Duodenal mucosa (tissue), 2 donors: ENCODE measurements at regions not wholly inside any gene's neighbourhood (a gene's known extent, or its start where the extent isn't known, plus 50 kb on each side); places are given as distances from the start of the nearest gene placed in this dataset.

ENCODE experiments used
- H3K27ac ChIP-seq: one replicate; pipeline ENCODE4 v1.7.0; 2013; ENCODE audit warnings: low read depth, low read length
- H3K27me3 ChIP-seq, 2 donors: one replicate each; pipeline ENCODE4 v1.7.0; 2013; ENCODE audit warnings: low read length in 2 of 2, control low read depth in 1 of 2; ENCODE audit not compliant: insufficient read depth in 2 of 2, control insufficient read depth in 1 of 2
- H3K36me3 ChIP-seq, 2 donors: one replicate each; pipeline ENCODE4 v1.7.0; 2013; ENCODE audit warnings: low read length in 2 of 2, control low read depth in 1 of 2; ENCODE audit not compliant: insufficient read depth in 2 of 2, control insufficient read depth in 1 of 2
- H3K4me1 ChIP-seq, 2 donors: one replicate each; pipeline ENCODE4 v1.7.0; 2013; ENCODE audit warnings: low read length in 2 of 2, control low read depth in 1 of 2; ENCODE audit not compliant: insufficient read depth in 2 of 2, control insufficient read depth in 1 of 2
- H3K4me3 ChIP-seq, 2 donors: one replicate each; pipeline ENCODE4 v1.7.0; 2013; ENCODE audit warnings: low read length in 2 of 2, low read depth in 1 of 2
- H3K9ac ChIP-seq, 2 donors: one replicate each; pipeline ENCODE4 v1.7.0; 2013; ENCODE audit warnings: low read length in 2 of 2, low read depth in 1 of 2
- H3K9me3 ChIP-seq, 2 donors: one replicate each; pipeline ENCODE4 v1.7.0; 2013; ENCODE audit warnings: low read length in 2 of 2, control low read depth in 1 of 2; ENCODE audit not compliant: control insufficient read depth in 1 of 2

- no peak overlapping the region for H3K27ac ChIP-seq
- H3K4me1 ChIP-seq: no peaks in the 10 kb centered on the region
- H3K36me3 ChIP-seq: no peaks in the 10 kb centered on the region
- H3K4me3 ChIP-seq: no peak overlapping the region
- no peak overlapping the region for H3K9ac ChIP-seq
- H3K27me3 ChIP-seq: no peaks in the 10 kb centered on the region
- peaks cover 0 to 8% of the 10 kb centered on the region in 2 donors for H3K9me3 ChIP-seq
Measured at GRCh38 chr4:4808086-4808485, 51.4 kb upstream of the MSX1 start.

DNA sequence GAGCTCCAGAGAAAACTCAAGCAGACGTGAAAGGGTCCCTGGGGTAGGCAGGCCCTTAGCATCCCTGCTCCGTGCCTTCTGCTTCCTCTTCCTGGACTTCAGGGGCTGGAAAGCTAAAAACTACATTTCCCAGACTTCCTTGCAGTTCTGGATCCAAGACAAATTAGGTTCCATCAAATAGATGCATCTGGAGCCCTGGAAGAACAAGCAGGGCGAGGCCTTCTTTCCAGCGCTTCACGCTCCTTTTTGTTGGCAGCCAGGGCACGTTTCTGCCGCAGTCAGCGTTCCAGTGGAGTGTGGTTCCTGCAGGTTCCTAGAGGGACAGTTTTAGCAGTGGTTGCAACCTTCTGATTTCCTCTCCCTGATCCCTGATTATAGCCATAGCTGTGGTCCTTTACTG is 53.6 kb upstream of the MSX1 start:
- no peak overlapping the region for H3K4me3 ChIP-seq
- H3K9me3 ChIP-seq: peaks cover 0 to 8% of the 10 kb centered on the region in 2 donors
- H3K27ac ChIP-seq: no peak overlapping the region
- H3K9ac ChIP-seq: no peak overlapping the region
- H3K4me1 ChIP-seq: no peaks in the 10 kb centered on the region
- H3K27me3 ChIP-seq: no peaks in the 10 kb centered on the region
- H3K36me3 ChIP-seq: no peaks in the 10 kb centered on the region

- Histone ChIP-seq H3K4me1 (no peaks in the 10 kb centered on the region), H3K9me3 (no peaks in the 10 kb centered on the region), H3K27me3 (no peaks in the 10 kb centered on the region), H3K36me3 (no peaks in the 10 kb centered on the region), H3K4me3 (no peak overlapping the region), H3K27ac (no peak overlapping the region), H3K9ac (no peak overlapping the region)
Measured at GRCh38 chr4:4803912-4804296, 55.6 kb upstream of the MSX1 start.

DNA sequence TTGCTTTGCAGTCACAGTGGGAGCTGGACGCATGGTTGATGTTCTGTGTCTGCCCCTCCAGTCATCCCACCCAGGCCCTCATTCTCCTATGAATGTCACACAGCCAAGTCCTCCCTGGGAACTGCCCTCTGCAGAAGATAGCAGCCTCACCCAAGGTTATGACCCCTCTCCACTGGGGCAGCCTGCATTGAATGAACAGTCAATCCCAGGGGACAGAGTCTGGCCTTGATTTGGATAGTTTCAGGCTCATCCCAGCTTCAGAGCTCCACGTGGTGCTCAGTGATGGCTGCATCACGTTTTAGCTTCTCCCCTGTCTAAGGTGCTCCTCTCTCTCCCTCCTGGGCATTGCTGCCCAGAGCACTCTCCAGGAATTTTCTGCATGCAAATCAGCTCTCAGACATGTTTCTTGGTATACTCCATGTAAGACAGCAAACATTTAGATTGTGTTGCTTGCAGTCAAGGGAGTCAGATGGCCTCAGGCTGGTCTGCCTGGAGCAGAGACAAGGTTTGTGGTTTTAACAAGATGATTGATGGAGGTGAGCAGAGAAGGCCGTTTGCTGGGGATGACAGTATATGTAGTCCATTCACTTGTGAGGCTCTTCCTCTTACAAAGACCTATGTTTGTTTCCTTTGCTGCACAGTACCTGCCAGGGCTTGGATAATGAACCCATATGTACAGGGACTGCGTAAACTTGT is 56.1 kb upstream of the MSX1 start:
- no peaks in the 10 kb centered on the region for H3K36me3 ChIP-seq
- H3K9ac ChIP-seq: no peak overlapping the region
- no peaks in the 10 kb centered on the region for H3K27me3 ChIP-seq
- H3K27ac ChIP-seq: no peak overlapping the region
- H3K4me1 ChIP-seq: no peaks in the 10 kb centered on the region
- no peak overlapping the region for H3K4me3 ChIP-seq
- no peaks in the 10 kb centered on the region for H3K9me3 ChIP-seq

DNA sequence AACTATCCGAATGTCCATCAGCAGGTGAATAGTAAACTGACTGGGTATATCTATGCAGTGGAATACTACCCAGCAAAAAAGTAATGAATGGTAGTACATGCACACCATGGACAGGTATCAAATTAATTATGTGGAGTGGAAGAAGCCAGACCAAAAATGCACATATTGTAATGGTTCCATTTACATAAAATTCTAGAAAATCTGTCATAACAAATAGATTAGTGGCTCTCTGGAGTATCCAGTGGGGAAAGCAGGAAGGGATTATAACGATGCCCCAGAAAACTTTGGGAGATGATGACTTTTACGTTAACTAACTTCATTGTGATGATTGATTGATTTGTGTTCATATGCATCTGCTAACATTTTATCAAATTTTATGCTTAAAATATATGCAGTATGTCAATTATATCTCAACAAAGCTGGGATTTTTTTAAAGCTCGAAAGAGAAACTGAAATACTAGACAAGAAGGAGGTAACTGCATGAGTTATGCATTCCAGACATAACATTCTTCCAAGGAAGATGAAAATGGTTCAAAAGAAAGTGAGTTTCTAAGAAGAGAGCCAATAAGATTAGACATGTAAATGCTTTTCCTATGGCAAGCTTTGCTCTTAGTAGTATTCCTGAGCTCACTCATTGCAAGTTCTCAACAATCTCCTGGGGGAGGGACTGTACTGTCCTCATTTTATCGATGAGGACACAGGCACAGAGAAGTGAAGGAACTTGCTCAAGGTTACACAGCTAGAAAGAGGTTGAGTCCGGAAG is 58.6 kb upstream of the MSX1 start:
- Histone ChIP-seq H3K9me3 (no peaks in the 10 kb centered on the region), H3K9ac (no peak overlapping the region), H3K36me3 (no peaks in the 10 kb centered on the region), H3K4me3 (no peak overlapping the region), H3K4me1 (no peaks in the 10 kb centered on the region), H3K27me3 (no peaks in the 10 kb centered on the region), H3K27ac (no peak overlapping the region)

GRCh38 chr4:4794421-4794820 is 65.0 kb upstream of the MSX1 start:
- Histone ChIP-seq H3K9me3 (peaks cover 1 to 4% of the 10 kb centered on the region in 2 donors), H3K36me3 (no peaks in the 10 kb centered on the region), H3K9ac (no peak overlapping the region), H3K27ac (no peak overlapping the region), H3K27me3 (no peaks in the 10 kb centered on the region), H3K4me1 (no peaks in the 10 kb centered on the region), H3K4me3 (no peak overlapping the region)

DNA sequence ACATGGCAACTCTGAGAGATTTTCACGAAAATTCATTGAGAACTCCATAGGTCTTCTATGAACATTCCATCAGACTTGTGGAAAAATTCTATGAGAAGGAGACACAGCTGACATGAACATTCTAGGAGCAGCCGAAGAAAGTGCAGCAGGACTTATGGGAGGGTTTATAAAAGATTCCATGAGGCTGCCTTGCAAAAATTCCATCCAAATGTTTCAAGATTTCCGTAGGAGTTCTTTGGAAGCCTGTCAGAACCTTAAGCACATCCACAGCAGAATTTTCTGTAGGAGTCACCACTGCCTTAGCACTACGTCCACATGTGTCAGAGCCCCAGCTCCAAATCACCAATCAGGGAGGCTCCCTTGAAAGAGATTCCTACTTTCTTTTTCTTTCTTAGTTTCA is 67.0 kb upstream of the MSX1 start:
- H3K27me3 ChIP-seq: no peaks in the 10 kb centered on the region
- no peaks in the 10 kb centered on the region for H3K4me1 ChIP-seq
- H3K27ac ChIP-seq: no peak overlapping the region
- H3K9me3 ChIP-seq: peaks cover 13% of the 10 kb centered on the region in 2 donors
- no peak overlapping the region for H3K4me3 ChIP-seq
- no peak overlapping the region for H3K9ac ChIP-seq
- H3K36me3 ChIP-seq: no peaks in the 10 kb centered on the region

DNA sequence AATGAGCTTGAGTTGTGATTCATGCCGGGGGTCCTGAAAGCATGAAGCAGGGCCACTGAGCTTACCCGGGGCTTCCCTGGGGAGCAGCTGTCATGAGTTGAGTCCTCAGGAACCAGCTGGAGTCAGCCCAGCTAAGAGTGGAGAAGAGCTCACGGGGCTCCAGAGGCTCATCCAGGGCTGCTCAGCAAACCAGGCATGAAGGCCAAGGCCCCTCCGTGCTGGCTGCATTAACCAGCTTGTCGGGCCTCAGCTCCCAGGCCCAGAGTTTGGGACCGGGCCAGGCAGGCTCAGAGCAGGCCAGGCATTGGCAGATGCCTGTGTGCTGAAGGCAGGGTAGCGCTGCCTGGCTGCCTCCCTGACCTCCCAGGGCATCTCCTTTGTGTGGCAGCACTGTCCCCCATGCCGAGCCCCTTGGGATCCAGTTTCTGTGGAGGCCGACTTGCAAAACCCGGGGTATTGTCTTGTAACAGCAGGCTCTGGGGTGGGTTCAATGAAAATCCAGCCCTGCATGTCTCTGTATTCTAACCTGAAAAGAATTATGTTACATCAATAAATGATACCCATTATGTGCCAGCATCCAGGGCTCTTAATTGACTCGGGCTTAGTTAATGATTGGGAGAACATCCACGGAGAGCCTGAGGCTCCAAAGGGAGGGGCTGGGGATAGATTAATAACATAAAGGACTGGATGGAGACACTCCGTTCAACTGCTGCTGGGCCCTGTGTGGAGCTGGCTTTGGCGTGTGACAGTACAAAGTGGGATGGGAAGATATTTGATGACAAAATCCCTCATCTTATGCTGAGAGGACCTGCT is 68.0 kb upstream of the MSX1 start:
- Histone ChIP-seq H3K36me3 (no peaks in the 10 kb centered on the region), H3K4me1 (no peaks in the 10 kb centered on the region), H3K27ac (no peak overlapping the region), H3K27me3 (no peaks in the 10 kb centered on the region), H3K9ac (no peak overlapping the region), H3K9me3 (peaks cover 13% of the 10 kb centered on the region in 2 donors), H3K4me3 (no peak overlapping the region)

DNA sequence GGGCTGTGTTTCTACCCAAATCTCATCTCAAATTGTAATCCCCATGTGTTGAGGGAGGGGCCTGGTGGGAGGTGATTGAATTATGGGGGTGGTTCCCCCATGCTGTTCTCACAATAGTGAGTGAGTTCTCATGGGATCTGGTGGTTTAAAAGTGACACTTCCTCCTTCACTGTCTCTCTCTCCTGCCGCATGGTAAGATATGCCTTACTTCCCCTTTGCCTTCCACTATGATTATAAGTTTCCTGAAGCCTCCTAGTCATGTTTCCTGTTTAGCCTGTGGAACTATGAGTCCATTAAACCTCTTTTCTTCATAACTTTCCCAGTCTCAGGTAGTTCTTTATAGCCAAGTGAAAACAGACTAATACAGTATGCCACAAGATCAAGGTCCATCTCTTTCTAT is 70.0 kb upstream of the MSX1 start:
- H3K4me1 ChIP-seq: no peaks in the 10 kb centered on the region
- H3K27ac ChIP-seq: no peak overlapping the region
- no peaks in the 10 kb centered on the region for H3K27me3 ChIP-seq
- H3K4me3 ChIP-seq: no peak overlapping the region
- no peak overlapping the region for H3K9ac ChIP-seq
- no peaks in the 10 kb centered on the region for H3K36me3 ChIP-seq
- peaks cover 13% of the 10 kb centered on the region in 2 donors for H3K9me3 ChIP-seq

DNA sequence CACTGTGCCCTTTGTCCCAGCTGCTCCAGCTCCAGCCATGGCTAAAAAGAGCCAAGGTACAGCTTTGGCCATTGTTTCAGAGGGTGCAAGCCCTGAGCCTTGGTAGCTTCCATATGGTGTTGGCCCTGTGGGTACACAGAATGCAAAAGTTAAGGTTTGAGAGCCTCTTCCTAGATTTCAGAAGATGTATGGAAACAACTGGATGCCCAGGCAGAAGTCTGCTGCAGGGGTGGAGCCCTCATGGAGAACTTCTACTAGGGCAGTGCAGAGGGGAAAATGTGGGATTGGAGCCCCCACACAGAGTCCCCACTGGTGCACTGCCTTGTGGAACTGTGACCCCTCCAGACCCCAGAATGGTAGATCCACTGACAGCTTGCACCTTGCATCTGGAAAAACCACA is 70.9 kb upstream of the MSX1 start:
- no peaks in the 10 kb centered on the region for H3K36me3 ChIP-seq
- H3K4me1 ChIP-seq: no peaks in the 10 kb centered on the region
- no peaks in the 10 kb centered on the region for H3K27me3 ChIP-seq
- H3K9me3 ChIP-seq: peaks cover 13% of the 10 kb centered on the region in 2 donors
- no peak overlapping the region for H3K4me3 ChIP-seq
- no peak overlapping the region for H3K27ac ChIP-seq
- no peak overlapping the region for H3K9ac ChIP-seq
